Keratinocyte (primary cell): ENCODE measurements at regions not wholly inside any gene's neighbourhood (a gene's known extent, or its start where the extent isn't known, plus 50 kb on each side); places are given as distances from the start of the nearest gene placed in this dataset.

Source experiments
- DNase-seq: peaks from one replicate; pipeline ENCODE4 v3.0.0-alpha.2; 2011; ENCODE audit warnings: low read depth, missing footprints, low spot score
- FAIRE-seq: peaks from 2 replicates; lab custom pipeline; 2011; peaks lifted over from hg19 to GRCh38; lab: Jason Lieb, UNC
- H2AFZ ChIP-seq: 2 replicates; pipeline ENCODE4 v1.6.0; 2012; ENCODE audit warnings: low read length, control low read depth, inconsistent platforms; ENCODE audit not compliant: control insufficient read depth
- H3K27ac ChIP-seq: 2 replicates; pipeline ENCODE4 v1.5.1; 2011; ENCODE audit warnings: low read length; ENCODE audit not compliant: control insufficient read depth, insufficient read depth
- H3K27me3 ChIP-seq: 3 replicates; pipeline ENCODE4 v1.6.0; 2011; ENCODE audit warnings: low read length; ENCODE audit not compliant: control insufficient read depth, insufficient read depth; ENCODE audit errors: extremely low read depth
- H3K36me3 ChIP-seq, 2 experiments: 2 replicates in 1 of 2; 3 replicates in 1 of 2; pipeline ENCODE4 v1.5.1; 2011; ENCODE audit warnings: low read length in 2 of 2, mild to moderate bottlenecking in 1 of 2; ENCODE audit not compliant: control insufficient read depth in 2 of 2, insufficient read depth in 2 of 2; ENCODE audit errors: extremely low read depth in 1 of 2
- H3K4me1 ChIP-seq: 3 replicates; pipeline ENCODE4 v1.5.1; 2011; ENCODE audit warnings: low read length; ENCODE audit not compliant: control insufficient read depth, insufficient read depth; ENCODE audit errors: extremely low read depth
- H3K4me2 ChIP-seq: 3 replicates; pipeline ENCODE4 v1.6.0; 2011; ENCODE audit warnings: low read depth, low read length; ENCODE audit not compliant: control insufficient read depth, insufficient read depth; ENCODE audit errors: extremely low read depth
- H3K4me3 ChIP-seq, 3 experiments: fragments of 200-600 bp in 1 of 3; sonication (generic) in 1 of 3; 2 replicates in 2 of 3; 3 replicates in 1 of 3; pipeline ENCODE4 v1.5.1; 2011 to 2016; ENCODE audit warnings: low read length in 3 of 3, mild to moderate bottlenecking in 3 of 3, control low read depth in 2 of 3, inconsistent platforms in 1 of 3, low read depth in 1 of 3, mixed read lengths in 1 of 3, mixed run types in 1 of 3, moderate library complexity in 1 of 3; ENCODE audit not compliant: control insufficient read depth in 2 of 3, insufficient read depth in 2 of 3; ENCODE audit errors: extremely low read depth in 1 of 3
- H3K79me2 ChIP-seq: 2 replicates; pipeline ENCODE4 v1.6.0; 2012; ENCODE audit warnings: low read length; ENCODE audit not compliant: control insufficient read depth, insufficient read depth
- H3K9ac ChIP-seq: 3 replicates; pipeline ENCODE4 v1.6.0; 2011; ENCODE audit warnings: low read length; ENCODE audit not compliant: control insufficient read depth, insufficient read depth; ENCODE audit errors: extremely low read depth
- H3K9me1 ChIP-seq: 3 replicates; pipeline ENCODE4 v1.6.0; 2011; ENCODE audit warnings: low read length; ENCODE audit not compliant: control insufficient read depth, insufficient read depth; ENCODE audit errors: extremely low read depth
- H3K9me3 ChIP-seq: 2 replicates; pipeline ENCODE4 v1.5.1; 2012; ENCODE audit warnings: low read depth, low read length; ENCODE audit not compliant: control insufficient read depth
- H4K20me1 ChIP-seq: 3 replicates; pipeline ENCODE4 v1.6.0; 2011; ENCODE audit warnings: low read length; ENCODE audit not compliant: control insufficient read depth, insufficient read depth; ENCODE audit errors: extremely low read depth
- EZH2 ChIP-seq: IDR thresholded peaks from one replicate; pipeline ENCODE4 v1.6.1; 2012; ENCODE audit warnings: inconsistent platforms, mild to moderate bottlenecking, low read length, moderate library complexity
- dilution Hi-C: fragments of 300-500 bp; cut with MboI; formaldehyde crosslinking; loops from one replicate; pipeline ENCODE4 v1.7.0; 2020; ENCODE audit warnings: low sequenced_read_pairs; ENCODE audit not compliant: extremely low pct_ligation_motif_present
- TF ChIP-seq, protein P1 (sequence below), 3 experiments: IDR thresholded peaks in 1 of 3; conservative IDR thresholded peaks in 1 of 3; optimal IDR thresholded peaks in 1 of 3; 2 replicates in 2 of 3; 3 replicates in 1 of 3; pipeline versions ENCODE3 to v1.5.1; 2011; ENCODE audit warnings: low read length in 3 of 3, mild to moderate bottlenecking in 3 of 3, moderate library complexity in 2 of 3, control low read depth in 1 of 3, inconsistent platforms in 1 of 3; ENCODE audit not compliant: insufficient read depth in 2 of 3; ENCODE audit errors: extremely low read depth in 1 of 3

DNA sequence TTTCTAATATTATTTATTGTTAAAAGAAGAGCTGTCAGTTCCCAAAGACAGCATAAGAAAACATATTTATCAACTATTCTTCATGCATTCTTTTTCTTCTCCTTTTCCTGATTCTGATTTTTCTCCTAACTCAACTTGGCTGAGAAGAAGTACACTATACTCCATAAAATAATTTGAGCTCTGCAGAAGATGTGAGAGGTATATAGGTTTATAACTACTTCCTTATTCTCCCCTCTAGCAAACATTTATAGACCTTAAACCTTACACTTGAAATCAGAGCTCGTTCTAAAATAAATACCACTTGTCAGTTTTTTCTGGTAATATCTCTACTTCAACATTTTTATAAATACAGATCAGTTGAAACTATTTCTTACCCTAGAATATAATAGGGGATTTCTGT is 724.8 kb upstream of the GRAMD2B start:
- H3K4me1 ChIP-seq: peaks cover 6% of the 10 kb centered on the region
- no peak overlapping the region for H3K9ac ChIP-seq
- no peaks in the 10 kb centered on the region for H3K27me3 ChIP-seq
- no peaks in the 10 kb centered on the region for H4K20me1 ChIP-seq
- no peak overlapping the region for H2AFZ ChIP-seq
- H3K27ac ChIP-seq: no peak overlapping the region
- no peak for TF ChIP-seq EZH2
- TF ChIP-seq, protein P1, sequence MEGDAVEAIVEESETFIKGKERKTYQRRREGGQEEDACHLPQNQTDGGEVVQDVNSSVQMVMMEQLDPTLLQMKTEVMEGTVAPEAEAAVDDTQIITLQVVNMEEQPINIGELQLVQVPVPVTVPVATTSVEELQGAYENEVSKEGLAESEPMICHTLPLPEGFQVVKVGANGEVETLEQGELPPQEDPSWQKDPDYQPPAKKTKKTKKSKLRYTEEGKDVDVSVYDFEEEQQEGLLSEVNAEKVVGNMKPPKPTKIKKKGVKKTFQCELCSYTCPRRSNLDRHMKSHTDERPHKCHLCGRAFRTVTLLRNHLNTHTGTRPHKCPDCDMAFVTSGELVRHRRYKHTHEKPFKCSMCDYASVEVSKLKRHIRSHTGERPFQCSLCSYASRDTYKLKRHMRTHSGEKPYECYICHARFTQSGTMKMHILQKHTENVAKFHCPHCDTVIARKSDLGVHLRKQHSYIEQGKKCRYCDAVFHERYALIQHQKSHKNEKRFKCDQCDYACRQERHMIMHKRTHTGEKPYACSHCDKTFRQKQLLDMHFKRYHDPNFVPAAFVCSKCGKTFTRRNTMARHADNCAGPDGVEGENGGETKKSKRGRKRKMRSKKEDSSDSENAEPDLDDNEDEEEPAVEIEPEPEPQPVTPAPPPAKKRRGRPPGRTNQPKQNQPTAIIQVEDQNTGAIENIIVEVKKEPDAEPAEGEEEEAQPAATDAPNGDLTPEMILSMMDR (optimal IDR thresholded peaks at IDR 0.05 in 1 of 3, IDR thresholded peaks at IDR 0.05 in 1 of 3, conservative IDR thresholded peaks at IDR 0.05 in 1 of 3; ENCODE audit: extremely low read depth in 1 of 3, insufficient read depth in 2 of 3, low read length in 3 of 3): no peak
- H3K79me2 ChIP-seq: no peaks in the 10 kb centered on the region
- DNase-seq: no peak
- H3K9me1 ChIP-seq: no peaks in the 10 kb centered on the region
- no peak for FAIRE-seq
- no peaks in the 10 kb centered on the region for H3K36me3 ChIP-seq
- dilution Hi-C loops: no loop called here
- H3K4me3 ChIP-seq: no peak overlapping the region
- no peaks in the 10 kb centered on the region for H3K9me3 ChIP-seq
- no peak overlapping the region for H3K4me2 ChIP-seq

GRCh38 chr5:125699860-125700259 is 723.3 kb upstream of the GRAMD2B start:
- H3K4me2 ChIP-seq: no peak overlapping the region

More at GRCh38 chr5:125699860-125700259, 723.3 kb upstream of the GRAMD2B start:
- H3K27me3 ChIP-seq: no peaks in the 10 kb centered on the region
- no peak overlapping the region for H3K9ac ChIP-seq
- no peak overlapping the region for H3K27ac ChIP-seq
- FAIRE-seq (no peak), DNase-seq (no peak)
- no peaks in the 10 kb centered on the region for H3K36me3 ChIP-seq
- H2AFZ ChIP-seq: no peak overlapping the region
- H4K20me1 ChIP-seq: no peaks in the 10 kb centered on the region
- no peaks in the 10 kb centered on the region for H3K9me3 ChIP-seq
- dilution Hi-C loops: no loop called here
- no peaks in the 10 kb centered on the region for H3K79me2 ChIP-seq
- TF ChIP-seq, protein P1 (optimal IDR thresholded peaks at IDR 0.05 in 1 of 3, IDR thresholded peaks at IDR 0.05 in 1 of 3, conservative IDR thresholded peaks at IDR 0.05 in 1 of 3; ENCODE audit: extremely low read depth in 1 of 3, insufficient read depth in 2 of 3, low read length in 3 of 3): no peak
- TF ChIP-seq EZH2: no peak
- H3K4me3 ChIP-seq: no peak overlapping the region
- no peaks in the 10 kb centered on the region for H3K9me1 ChIP-seq
- H3K4me1 ChIP-seq: peaks cover 6% of the 10 kb centered on the region
